ENCODE measurements at regions not wholly inside any gene's neighbourhood (a gene's known extent, or its start where the extent isn't known, plus 50 kb on each side); places are given as distances from the start of the nearest gene placed in this dataset.

GRCh38 chr4:138804711-138805110 is 210.9 kb upstream of the NOCT start:
- TF ChIP-seq, protein P1, sequence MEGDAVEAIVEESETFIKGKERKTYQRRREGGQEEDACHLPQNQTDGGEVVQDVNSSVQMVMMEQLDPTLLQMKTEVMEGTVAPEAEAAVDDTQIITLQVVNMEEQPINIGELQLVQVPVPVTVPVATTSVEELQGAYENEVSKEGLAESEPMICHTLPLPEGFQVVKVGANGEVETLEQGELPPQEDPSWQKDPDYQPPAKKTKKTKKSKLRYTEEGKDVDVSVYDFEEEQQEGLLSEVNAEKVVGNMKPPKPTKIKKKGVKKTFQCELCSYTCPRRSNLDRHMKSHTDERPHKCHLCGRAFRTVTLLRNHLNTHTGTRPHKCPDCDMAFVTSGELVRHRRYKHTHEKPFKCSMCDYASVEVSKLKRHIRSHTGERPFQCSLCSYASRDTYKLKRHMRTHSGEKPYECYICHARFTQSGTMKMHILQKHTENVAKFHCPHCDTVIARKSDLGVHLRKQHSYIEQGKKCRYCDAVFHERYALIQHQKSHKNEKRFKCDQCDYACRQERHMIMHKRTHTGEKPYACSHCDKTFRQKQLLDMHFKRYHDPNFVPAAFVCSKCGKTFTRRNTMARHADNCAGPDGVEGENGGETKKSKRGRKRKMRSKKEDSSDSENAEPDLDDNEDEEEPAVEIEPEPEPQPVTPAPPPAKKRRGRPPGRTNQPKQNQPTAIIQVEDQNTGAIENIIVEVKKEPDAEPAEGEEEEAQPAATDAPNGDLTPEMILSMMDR (IDR thresholded peaks at IDR 0.05): no peak
- no peak for TF ChIP-seq POLR2A (IDR thresholded peaks at IDR 0.05)

All from esophagus squamous epithelium (tissue), 4 donors.